GM23248 (cell line): ENCODE measurements at regions not wholly inside any gene's neighbourhood (a gene's known extent, or its start where the extent isn't known, plus 50 kb on each side); places are given as distances from the start of the nearest gene placed in this dataset.
A peak's percentile ranks its signal among the peaks of the same experiment; 100 is the strongest.

Experiments
- DNase-seq: peaks from one replicate; pipeline ENCODE4 v3.0.0-alpha.2; 2015
- H2AFZ ChIP-seq: fragments of 200-600 bp; sonication (generic); 2 replicates; pipeline ENCODE4 v1.6.1; 2016; ENCODE audit warnings: antibody characterized with exemption
- H3F3A ChIP-seq: fragments of 200-600 bp; sonication (generic); 2 replicates; pipeline ENCODE4 v1.6.1; 2016; ENCODE audit warnings: mild to moderate bottlenecking, antibody characterized with exemption, mixed run types; ENCODE audit not compliant: insufficient read depth
- H3K27ac ChIP-seq: fragments of 200-600 bp; sonication (generic); 2 replicates; pipeline ENCODE4 v1.5.1; 2016; ENCODE audit warnings: mild to moderate bottlenecking
- H3K27me3 ChIP-seq: fragments of 200-600 bp; sonication (generic); replicated peaks from 2 replicates; pipeline ENCODE4 v1.6.1; 2016; ENCODE audit warnings: mild to moderate bottlenecking; ENCODE audit not compliant: insufficient read depth
- H3K36me3 ChIP-seq: fragments of 200-600 bp; sonication (generic); 2 replicates; pipeline ENCODE4 v1.6.1; 2016; ENCODE audit warnings: low read depth, mild to moderate bottlenecking
- H3K4me1 ChIP-seq: fragments of 200-600 bp; sonication (generic); 2 replicates; pipeline ENCODE4 v1.6.1; 2016; ENCODE audit warnings: mild to moderate bottlenecking; ENCODE audit not compliant: insufficient read depth
- H3K4me2 ChIP-seq: fragments of 200-600 bp; sonication (generic); one replicate; pipeline ENCODE4 v1.6.1; 2016; ENCODE audit warnings: mild to moderate bottlenecking; ENCODE audit not compliant: unreplicated experiment
- H3K4me3 ChIP-seq: fragments of 200-600 bp; sonication (generic); 2 replicates; pipeline ENCODE4 v1.5.1; 2016; ENCODE audit warnings: mild to moderate bottlenecking
- H3K79me2 ChIP-seq: fragments of 200-600 bp; sonication (generic); 2 replicates; pipeline ENCODE4 v1.6.1; 2016; ENCODE audit warnings: mild to moderate bottlenecking; ENCODE audit not compliant: insufficient read depth
- H3K9ac ChIP-seq: fragments of 200-600 bp; sonication (generic); 2 replicates; pipeline ENCODE4 v1.6.1; 2016; ENCODE audit warnings: mild to moderate bottlenecking
- H3K9me2 ChIP-seq: fragments of 200-600 bp; sonication (generic); 2 replicates; pipeline ENCODE4 v1.6.1; 2016; ENCODE audit warnings: mixed run types, mild to moderate bottlenecking, moderate library complexity; ENCODE audit not compliant: insufficient read depth
- H3K9me3 ChIP-seq: fragments of 200-600 bp; sonication (generic); one replicate; pipeline ENCODE4 v1.6.1; 2017; ENCODE audit warnings: low read depth
- H4K20me1 ChIP-seq: fragments of 200-600 bp; sonication (generic); 2 replicates; pipeline ENCODE4 v1.6.0; 2016; ENCODE audit not compliant: insufficient read depth
- EZH2 ChIP-seq: fragments of 200-600 bp; sonication (generic); IDR thresholded peaks from 2 replicates; pipeline ENCODE4 v1.6.1; 2018; ENCODE audit warnings: antibody characterized with exemption, mild to moderate bottlenecking; ENCODE audit not compliant: insufficient read depth, poor library complexity, severe bottlenecking
- EZH2phosphoT487 ChIP-seq: fragments of 200-600 bp; sonication (generic); IDR thresholded peaks from 2 replicates; pipeline ENCODE4 v1.6.1; 2018; ENCODE audit warnings: antibody characterized with exemption, moderate library complexity, mild to moderate bottlenecking, low read depth; ENCODE audit not compliant: insufficient read depth
- WGBS, 2 experiments: methylation state at CpG; one replicate each; pipeline ENCODE4 v1.1.6; 2015 to 2017; ENCODE audit warnings: low lambda C conversion rate in 2 of 2, low coverage in 1 of 2; ENCODE audit errors: missing lambda C conversion rate in 2 of 2; 5-methylcytosine and 5-hydroxymethylcytosine counted together
- in situ Hi-C: fragments of 300-500 bp; cut with MboI; formaldehyde crosslinking; loops from 2 replicates; pipeline ENCODE4 v1.15.0; 2020

- H3K27ac ChIP-seq = no peak overlapping the region
These were observed 881.6 kb upstream of the PIK3C3 start for GRCh38 chr18:41073372-41073954.

GRCh38 chr18:41072946-41073345 is 882.1 kb upstream of the PIK3C3 start:
- no peaks in the 10 kb centered on the region for H3K9me3 ChIP-seq
- no peaks in the 10 kb centered on the region for H3K27me3 ChIP-seq
- H3K36me3 ChIP-seq = no peaks in the 10 kb centered on the region
- 3 to 14% methylated on average over 1 of the region's 1 CpG for WGBS, 2 experiments
- no peak overlapping the region for H3K27ac ChIP-seq
- no peak overlapping the region for H3K9ac ChIP-seq
- H3K79me2 ChIP-seq = no peaks in the 10 kb centered on the region
- H3K4me3 ChIP-seq = no peak overlapping the region
- DNase-seq = peak; percentile 8
- 0 out of 2 replicates have a peak, but pooled peaks cover 4% of the 10 kb centered on the region for H3K4me1 ChIP-seq
- peaks cover 7% of the 10 kb centered on the region; the same call in 1 of the 2 replicates for H3F3A ChIP-seq
- in situ Hi-C loops = no loop called here
- H3K9me2 ChIP-seq = no peaks in the 10 kb centered on the region
- H3K4me2 ChIP-seq = no peak overlapping the region
- no peak overlapping the region for H2AFZ ChIP-seq
- no peaks in the 10 kb centered on the region for H4K20me1 ChIP-seq
- TF ChIP-seq EZH2phosphoT487 (no peak), EZH2 (no peak)

More at GRCh38 chr18:41073372-41073954, 881.6 kb upstream of the PIK3C3 start:
- H3K4me3 ChIP-seq = no peak overlapping the region
- TF ChIP-seq EZH2phosphoT487 (no peak), EZH2 (no peak)
- no peak overlapping the region for H3K9ac ChIP-seq
- H3K4me2 ChIP-seq = peak overlapping the region; percentile 9
- WGBS, 2 experiments = 34 to 47% methylated on average over 3 of the region's 3 CpGs
- H3K36me3 ChIP-seq = no peaks in the 10 kb centered on the region
- no peaks in the 10 kb centered on the region for H3K27me3 ChIP-seq
- no peaks in the 10 kb centered on the region for H3K79me2 ChIP-seq
- H3K9me2 ChIP-seq = no peaks in the 10 kb centered on the region
- no peak overlapping the region for H2AFZ ChIP-seq
- DNase-seq = peak; percentile 54
- H3K4me1 ChIP-seq = 0 out of 2 replicates have a peak, but pooled peaks cover 4% of the 10 kb centered on the region
- H4K20me1 ChIP-seq = no peaks in the 10 kb centered on the region
- peaks cover 7% of the 10 kb centered on the region; the same call in 1 of the 2 replicates for H3F3A ChIP-seq
- in situ Hi-C loops = no loop called here
- H3K9me3 ChIP-seq = no peaks in the 10 kb centered on the region

GRCh38 chr18:41071826-41072225 is 883.2 kb upstream of the PIK3C3 start:
- H3K9ac ChIP-seq = no peak overlapping the region
- in situ Hi-C loops = no loop called here
- H3K36me3 ChIP-seq = no peaks in the 10 kb centered on the region
- no peak overlapping the region for H3K4me3 ChIP-seq
- H3K27me3 ChIP-seq = no peaks in the 10 kb centered on the region
- no peak overlapping the region for H3K4me2 ChIP-seq
- no peak for DNase-seq
- H3K27ac ChIP-seq = no peak overlapping the region
- no peak overlapping the region for H2AFZ ChIP-seq
- 0 out of 2 replicates have a peak, but pooled peaks cover 4% of the 10 kb centered on the region for H3K4me1 ChIP-seq
- peaks cover 7% of the 10 kb centered on the region; the same call in 1 of the 2 replicates for H3F3A ChIP-seq
- no peaks in the 10 kb centered on the region for H4K20me1 ChIP-seq
- no peaks in the 10 kb centered on the region for H3K79me2 ChIP-seq
- no peaks in the 10 kb centered on the region for H3K9me2 ChIP-seq
- no peak for TF ChIP-seq EZH2
- no peak for TF ChIP-seq EZH2phosphoT487
- H3K9me3 ChIP-seq = no peaks in the 10 kb centered on the region
- 50 to 63% methylated on average over 4 of the region's 4 CpGs for WGBS, 2 experiments

GRCh38 chr18:41069167-41069566 is 885.9 kb upstream of the PIK3C3 start:
- no peak for DNase-seq
- no peak for TF ChIP-seq EZH2
- no peak for TF ChIP-seq EZH2phosphoT487
- H3K27me3 ChIP-seq = no peaks in the 10 kb centered on the region
- no peak overlapping the region for H3K9ac ChIP-seq
- no peaks in the 10 kb centered on the region for H3K9me2 ChIP-seq
- no peaks in the 10 kb centered on the region for H3K4me1 ChIP-seq
- H3K4me3 ChIP-seq = no peak overlapping the region
- no peaks in the 10 kb centered on the region for H4K20me1 ChIP-seq
- no peak overlapping the region for H2AFZ ChIP-seq
- in situ Hi-C loops = no loop called here
- no peak overlapping the region for H3K27ac ChIP-seq
- H3K4me2 ChIP-seq = no peak overlapping the region
- no peaks in the 10 kb centered on the region for H3K9me3 ChIP-seq
- no peaks in the 10 kb centered on the region for H3K79me2 ChIP-seq
- WGBS, 2 experiments = 54% methylated on average over 7 of the region's 7 CpGs
- no peaks in the 10 kb centered on the region for H3K36me3 ChIP-seq
- no peaks in the 10 kb centered on the region; the same call in 1 of the 2 replicates for H3F3A ChIP-seq

GRCh38 chr18:41064916-41065315 is 890.1 kb upstream of the PIK3C3 start:
- Histone ChIP-seq H4K20me1 (no peaks in the 10 kb centered on the region), H3F3A (no peaks in the 10 kb centered on the region), H3K27me3 (no peaks in the 10 kb centered on the region), H3K27ac (no peak overlapping the region), H3K9me2 (no peaks in the 10 kb centered on the region), H3K9me3 (no peaks in the 10 kb centered on the region), H3K9ac (no peak overlapping the region), H2AFZ (no peak overlapping the region), H3K4me2 (no peak overlapping the region), H3K4me1 (no peaks in the 10 kb centered on the region), H3K36me3 (no peaks in the 10 kb centered on the region), H3K79me2 (no peaks in the 10 kb centered on the region), H3K4me3 (no peak overlapping the region)
- 0% methylated on average over 1 of the region's 1 CpG for WGBS, 2 experiments
- TF ChIP-seq EZH2 (no peak), EZH2phosphoT487 (no peak)
- no peak for DNase-seq
- in situ Hi-C loops = no loop called here
